ENCODE measurements at regions not wholly inside any gene's neighbourhood (a gene's known extent, or its start where the extent isn't known, plus 50 kb on each side); places are given as distances from the start of the nearest gene placed in this dataset.

DNA sequence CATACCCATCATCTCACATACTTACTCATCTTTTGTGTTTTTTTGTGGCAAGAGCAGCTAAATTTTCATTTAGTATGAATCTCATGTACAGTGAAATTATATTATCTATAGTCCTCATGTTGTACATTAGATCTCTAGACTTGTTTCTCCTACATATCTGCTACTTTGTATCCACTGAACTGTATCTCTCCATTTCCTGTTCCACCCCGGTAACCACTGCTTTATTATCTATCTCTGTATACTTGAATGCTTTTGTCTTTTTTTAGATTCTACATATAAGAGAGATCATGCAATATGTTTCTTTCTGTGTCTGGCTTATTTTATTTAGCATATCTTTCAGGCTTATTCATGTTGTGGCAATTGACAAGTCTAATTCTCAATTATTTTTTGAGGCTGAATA, 125.1 kb downstream of the ANKRD7 start:
- DNase-seq (ENCODE audit: low spot score) = no peak

DNA sequence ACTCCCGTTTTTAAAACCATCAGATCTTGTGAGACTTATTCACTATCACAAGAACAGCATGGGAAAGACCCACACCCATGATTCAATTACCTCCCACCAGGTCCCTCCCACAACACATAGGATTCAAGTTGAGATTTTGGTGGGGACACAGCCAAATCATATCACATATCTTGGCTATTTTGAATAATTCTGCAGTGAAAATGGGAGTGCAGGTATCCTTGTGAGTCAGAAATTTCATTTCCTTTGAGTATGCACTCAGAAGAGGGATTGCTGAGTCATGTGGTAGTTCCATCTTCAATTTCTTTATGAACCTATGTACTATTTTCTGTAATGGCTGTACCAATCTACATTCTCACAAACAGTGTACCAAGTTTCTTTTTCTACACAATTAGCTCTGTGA, 125.8 kb downstream of the ANKRD7 start:
- TF ChIP-seq, protein P1, sequence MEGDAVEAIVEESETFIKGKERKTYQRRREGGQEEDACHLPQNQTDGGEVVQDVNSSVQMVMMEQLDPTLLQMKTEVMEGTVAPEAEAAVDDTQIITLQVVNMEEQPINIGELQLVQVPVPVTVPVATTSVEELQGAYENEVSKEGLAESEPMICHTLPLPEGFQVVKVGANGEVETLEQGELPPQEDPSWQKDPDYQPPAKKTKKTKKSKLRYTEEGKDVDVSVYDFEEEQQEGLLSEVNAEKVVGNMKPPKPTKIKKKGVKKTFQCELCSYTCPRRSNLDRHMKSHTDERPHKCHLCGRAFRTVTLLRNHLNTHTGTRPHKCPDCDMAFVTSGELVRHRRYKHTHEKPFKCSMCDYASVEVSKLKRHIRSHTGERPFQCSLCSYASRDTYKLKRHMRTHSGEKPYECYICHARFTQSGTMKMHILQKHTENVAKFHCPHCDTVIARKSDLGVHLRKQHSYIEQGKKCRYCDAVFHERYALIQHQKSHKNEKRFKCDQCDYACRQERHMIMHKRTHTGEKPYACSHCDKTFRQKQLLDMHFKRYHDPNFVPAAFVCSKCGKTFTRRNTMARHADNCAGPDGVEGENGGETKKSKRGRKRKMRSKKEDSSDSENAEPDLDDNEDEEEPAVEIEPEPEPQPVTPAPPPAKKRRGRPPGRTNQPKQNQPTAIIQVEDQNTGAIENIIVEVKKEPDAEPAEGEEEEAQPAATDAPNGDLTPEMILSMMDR (IDR thresholded peaks at IDR 0.05; ENCODE audit: extremely low read depth, missing control alignments) = no peak
- DNase-seq (ENCODE audit: low spot score) = no peak

More for the DNA sequence above, 125.1 kb downstream of the ANKRD7 start:
- TF ChIP-seq, protein P1 (IDR thresholded peaks at IDR 0.05; ENCODE audit: extremely low read depth, missing control alignments) = no peak

DNA sequence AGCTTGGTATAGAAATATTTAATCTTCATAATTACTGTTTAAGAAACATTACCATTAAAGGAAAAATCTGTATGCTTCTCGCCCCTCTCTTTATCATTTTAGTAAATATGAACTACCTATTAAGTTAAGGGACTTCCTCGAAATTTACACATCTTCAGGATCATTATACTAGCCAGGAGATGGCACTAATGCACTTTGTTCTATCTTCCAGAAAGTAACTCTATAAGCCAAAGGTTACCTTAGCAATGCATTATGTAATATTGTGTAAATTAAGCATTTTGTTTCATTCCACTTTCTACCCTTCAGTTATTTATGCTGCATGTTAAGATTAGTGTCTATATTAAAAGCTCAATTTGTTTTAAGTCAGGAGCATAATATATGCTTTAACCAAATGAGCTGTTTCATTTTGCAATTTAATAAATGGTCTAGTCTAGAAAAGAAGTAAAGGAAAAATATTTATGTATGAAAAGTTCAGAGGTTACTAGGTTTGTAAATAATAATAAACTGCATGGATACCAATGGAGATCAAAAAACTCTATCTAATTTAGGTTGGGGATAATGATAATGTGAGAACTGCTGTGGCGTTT, 128.5 kb downstream of the ANKRD7 start:
- no peak for DNase-seq (ENCODE audit: low spot score)

DNA sequence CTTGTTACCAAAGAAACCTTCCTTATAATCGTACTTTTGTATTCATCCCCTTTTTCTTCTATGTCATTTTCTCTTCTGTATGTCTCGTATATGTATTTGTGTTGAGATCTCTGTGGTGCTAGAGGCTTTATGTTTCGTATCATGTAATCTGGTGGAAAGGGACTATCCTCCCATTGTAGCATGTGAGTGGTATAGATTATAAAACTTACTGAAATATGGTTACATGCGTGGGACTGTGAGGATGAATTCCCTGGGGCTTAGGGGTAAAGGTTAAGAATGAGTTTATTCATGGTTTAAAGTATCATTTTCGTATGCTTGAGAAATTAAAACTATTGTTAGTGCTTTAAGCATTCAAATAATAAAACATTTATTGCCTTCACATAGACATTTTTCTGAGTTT, 141.9 kb downstream of the ANKRD7 start:
- TF ChIP-seq, protein P1 (IDR thresholded peaks at IDR 0.05; ENCODE audit: extremely low read depth, missing control alignments) = no peak
- DNase-seq (ENCODE audit: low spot score) = no peak

More for the DNA sequence above, 128.5 kb downstream of the ANKRD7 start:
- TF ChIP-seq, protein P1 (IDR thresholded peaks at IDR 0.05; ENCODE audit: extremely low read depth, missing control alignments) = no peak

DNA sequence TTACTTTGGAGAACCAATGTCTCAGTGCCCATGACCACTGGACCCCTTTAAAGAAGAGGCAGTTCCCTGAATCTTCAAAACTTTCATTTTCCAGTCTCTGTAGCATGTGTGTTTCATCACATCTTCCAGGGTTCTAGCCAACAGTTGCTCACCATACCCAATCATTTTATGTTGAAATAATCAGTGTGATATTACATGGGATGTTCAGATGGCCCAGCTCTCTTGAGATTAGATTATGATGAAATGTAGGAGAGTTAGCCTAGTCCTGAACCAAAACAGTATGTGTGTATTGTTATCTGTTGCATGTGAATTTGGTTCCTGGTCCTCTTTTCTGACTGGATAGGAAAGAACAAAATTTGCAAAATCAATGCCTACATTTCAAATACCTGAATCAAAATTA, 144.5 kb downstream of the ANKRD7 start:
- TF ChIP-seq, protein P1 (IDR thresholded peaks at IDR 0.05; ENCODE audit: extremely low read depth, missing control alignments) = no peak
- no peak for DNase-seq (ENCODE audit: low spot score)

DNA sequence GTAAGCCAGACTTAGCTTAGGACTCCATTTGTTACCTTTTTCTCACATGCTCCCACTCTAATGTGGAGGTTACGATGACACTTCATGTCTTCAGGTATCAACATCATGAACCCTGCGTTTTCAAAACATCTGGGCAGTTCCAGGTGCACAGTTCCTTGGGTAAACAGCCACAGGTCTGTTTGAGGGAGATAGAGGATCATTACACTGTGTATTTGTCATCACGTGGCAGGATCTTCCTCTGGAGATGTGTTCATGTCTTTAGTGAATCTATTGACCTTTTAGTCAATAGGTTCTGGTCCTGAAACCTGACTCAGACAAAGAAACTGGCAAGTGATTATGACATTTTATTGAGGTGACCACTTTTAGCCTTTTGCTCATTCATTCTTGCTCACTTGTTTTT, 145.5 kb downstream of the ANKRD7 start:
- TF ChIP-seq, protein P1 (IDR thresholded peaks at IDR 0.05; ENCODE audit: extremely low read depth, missing control alignments) = no peak
- no peak for DNase-seq (ENCODE audit: low spot score)

DNA sequence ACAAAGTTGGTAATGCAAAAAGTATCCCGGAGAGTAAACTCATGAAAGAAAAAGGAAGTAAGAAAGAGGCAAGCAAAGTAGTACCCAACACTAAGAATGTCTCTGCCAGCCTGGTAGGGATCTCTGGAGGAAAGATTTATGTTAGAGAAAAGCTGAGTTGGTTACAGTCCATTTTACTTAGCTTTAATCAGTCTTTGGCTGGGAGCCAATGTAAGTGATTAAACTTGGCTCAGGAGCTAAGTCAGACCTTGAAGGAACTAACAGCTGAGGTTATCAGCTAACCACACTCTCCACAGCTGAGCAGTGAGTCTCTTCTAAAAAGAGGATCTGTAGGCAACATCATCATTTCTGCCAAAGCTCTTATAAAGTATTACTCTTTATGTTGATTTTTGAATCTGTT, 148.0 kb downstream of the ANKRD7 start:
- DNase-seq (ENCODE audit: low spot score) = no peak
- TF ChIP-seq, protein P1 (IDR thresholded peaks at IDR 0.05; ENCODE audit: extremely low read depth, missing control alignments) = no peak
